ENCODE measurements at regions not wholly inside any gene's neighbourhood (a gene's known extent, or its start where the extent isn't known, plus 50 kb on each side); places are given as distances from the start of the nearest gene placed in this dataset.

DNA sequence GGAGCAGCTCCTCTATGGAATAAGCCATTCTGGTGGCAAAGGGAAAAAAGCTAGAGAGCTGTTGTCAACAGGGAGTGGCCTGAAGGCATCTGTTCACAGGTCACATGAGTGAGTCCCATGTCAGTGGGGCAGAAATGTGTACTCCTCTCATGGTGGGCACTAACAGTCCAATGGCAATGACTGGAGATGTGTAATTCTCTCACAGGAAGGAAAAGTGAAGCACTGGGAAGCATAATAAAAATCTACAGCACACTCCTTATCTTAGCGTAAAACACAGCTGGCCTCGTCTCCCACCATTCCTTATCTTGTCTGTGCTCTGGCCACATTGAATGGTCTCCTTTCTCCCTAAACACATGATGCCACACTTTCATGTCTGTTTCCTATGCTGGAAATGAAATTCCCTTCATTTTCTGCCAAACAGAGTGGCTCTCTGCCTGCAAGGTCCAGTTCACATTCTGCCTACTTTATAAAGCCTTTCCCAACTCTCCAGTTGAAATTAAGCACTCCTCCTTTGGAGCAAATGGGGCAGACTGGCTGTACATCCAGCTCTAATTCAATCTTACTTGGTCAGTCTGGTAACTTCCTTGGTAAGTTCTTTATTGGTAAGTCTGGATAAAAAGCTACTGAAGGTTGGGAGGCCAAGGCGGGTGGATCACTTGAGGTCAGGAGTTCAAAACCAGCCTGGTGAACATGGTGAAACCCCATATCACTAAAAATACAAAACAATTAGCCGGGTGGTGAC is 139.8 kb downstream of the RPL22L1 start:
- DNase-seq: no peak

- no peak for DNase-seq
Measured at GRCh38 chr3:170728181-170728580, 141.8 kb downstream of the RPL22L1 start.

- no peak for DNase-seq
Measured at GRCh38 chr3:170727754-170728153, 141.9 kb upstream of the SLC7A14 start.

DNA sequence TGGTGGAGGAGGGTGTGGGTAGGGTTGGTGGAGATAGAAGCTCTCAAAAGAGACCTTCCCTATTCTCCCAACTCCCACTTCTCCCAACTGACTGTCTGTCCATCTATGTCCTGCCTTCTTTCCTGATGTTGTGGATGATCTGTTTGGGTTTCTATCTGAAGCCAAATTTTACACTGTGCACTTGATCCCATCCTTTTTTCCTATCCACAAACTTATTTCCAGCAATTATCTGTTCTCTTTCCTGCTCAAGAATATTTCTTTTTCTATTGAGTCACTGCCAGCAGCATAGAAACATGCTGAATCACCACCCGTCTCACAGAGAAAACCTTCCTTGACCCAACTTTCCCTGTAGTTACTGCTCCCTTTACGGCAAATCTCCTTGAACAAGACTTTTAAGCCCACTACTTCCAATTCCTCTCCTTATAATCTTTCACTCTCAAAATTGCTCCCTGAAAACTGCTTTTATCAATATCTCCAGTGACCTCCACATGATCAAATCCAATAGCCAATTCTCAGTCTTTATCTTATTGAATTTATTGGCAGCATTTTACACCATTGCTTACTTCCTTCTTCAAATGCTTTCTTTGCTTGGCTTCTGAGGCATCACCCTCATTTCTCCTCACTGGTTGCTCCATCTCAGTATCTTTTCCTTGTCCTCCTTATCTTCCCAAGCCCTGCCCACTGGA is 141.2 kb upstream of the SLC7A14 start:
- no peak for DNase-seq

DNA sequence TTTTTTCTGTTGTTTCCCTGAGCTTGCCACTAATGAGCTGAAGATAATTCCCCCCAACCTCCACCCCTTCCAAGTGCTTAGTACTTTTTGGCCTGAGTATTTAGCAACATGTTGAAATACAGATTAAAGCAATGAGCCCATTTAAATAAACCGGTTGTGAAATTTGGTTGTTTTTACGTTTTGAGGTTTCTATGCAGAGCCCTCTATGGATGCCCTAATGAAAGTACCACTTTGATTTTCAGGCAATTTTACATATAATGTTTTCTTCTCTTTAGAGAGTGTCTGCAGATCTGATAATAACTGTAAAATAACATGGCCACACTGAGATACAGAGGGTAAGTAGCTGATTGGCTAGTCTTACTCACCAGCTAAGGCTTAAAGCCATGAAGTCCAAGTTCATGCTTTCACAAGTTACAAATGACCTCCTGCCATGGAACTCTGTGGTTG is 139.4 kb upstream of the SLC7A14 start:
- DNase-seq: no peak

GRCh38 chr3:170724599-170725280 is 138.9 kb upstream of the SLC7A14 start:
- DNase-seq: no peak

DNA sequence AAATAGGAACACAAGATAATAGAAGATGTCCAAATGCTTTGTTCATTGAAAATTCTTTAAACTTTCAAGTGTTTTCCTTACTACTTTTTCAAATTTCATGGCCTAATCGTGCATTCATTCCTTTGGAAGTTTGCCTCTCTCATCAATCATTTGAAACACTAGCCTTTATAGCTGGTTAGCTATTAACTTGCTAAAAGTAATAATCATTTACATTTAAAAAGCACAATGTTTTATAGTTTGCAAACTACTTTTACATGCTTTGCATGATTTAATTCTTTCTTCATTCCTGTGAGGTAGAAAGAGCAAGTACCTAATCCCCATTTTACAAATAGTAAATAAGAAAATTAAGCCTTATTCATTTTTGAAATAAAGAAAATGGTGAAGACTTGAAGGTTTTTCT is 137.4 kb upstream of the SLC7A14 start:
- DNase-seq: no peak

- no peak for DNase-seq
Measured at GRCh38 chr3:170721563-170721962, 135.7 kb upstream of the SLC7A14 start.

DNA sequence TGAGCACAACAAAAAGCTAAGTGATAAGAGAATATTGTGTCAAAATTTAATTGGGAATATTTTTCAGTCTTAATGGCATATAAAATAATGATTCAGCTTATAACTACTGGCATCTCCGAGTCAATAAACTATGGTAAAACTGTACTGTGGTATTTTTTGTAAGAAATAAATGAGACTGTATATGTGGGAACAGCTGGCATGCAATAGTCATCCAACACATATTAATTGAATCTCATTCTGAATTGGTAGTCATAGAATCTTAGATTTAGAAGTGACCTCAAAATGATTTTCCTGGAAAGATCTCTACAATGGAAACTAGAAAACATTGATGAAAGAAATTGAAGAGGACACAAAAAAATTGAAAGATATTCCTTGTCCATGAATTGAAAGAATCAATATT is 133.4 kb upstream of the SLC7A14 start:
- no peak for DNase-seq

DNA sequence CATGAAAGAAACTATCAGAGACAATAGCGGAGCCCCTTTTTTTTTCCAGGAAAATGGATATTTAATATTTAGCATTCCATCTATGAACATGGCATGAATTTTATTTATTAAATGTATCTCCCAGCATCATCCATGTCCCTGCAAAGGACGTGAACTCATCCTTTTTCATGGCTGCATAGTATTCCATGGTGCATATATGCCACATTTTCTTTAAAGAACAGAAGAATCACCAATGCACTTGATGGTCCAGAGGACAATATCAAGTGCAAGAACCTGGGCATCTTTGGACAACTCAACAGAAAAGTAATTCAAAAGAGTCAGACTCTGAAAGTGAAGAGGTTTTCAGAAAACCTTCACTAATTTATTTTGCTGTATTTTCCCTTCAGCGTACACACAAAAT is 133.0 kb upstream of the SLC7A14 start:
- DNase-seq: no peak

DNA sequence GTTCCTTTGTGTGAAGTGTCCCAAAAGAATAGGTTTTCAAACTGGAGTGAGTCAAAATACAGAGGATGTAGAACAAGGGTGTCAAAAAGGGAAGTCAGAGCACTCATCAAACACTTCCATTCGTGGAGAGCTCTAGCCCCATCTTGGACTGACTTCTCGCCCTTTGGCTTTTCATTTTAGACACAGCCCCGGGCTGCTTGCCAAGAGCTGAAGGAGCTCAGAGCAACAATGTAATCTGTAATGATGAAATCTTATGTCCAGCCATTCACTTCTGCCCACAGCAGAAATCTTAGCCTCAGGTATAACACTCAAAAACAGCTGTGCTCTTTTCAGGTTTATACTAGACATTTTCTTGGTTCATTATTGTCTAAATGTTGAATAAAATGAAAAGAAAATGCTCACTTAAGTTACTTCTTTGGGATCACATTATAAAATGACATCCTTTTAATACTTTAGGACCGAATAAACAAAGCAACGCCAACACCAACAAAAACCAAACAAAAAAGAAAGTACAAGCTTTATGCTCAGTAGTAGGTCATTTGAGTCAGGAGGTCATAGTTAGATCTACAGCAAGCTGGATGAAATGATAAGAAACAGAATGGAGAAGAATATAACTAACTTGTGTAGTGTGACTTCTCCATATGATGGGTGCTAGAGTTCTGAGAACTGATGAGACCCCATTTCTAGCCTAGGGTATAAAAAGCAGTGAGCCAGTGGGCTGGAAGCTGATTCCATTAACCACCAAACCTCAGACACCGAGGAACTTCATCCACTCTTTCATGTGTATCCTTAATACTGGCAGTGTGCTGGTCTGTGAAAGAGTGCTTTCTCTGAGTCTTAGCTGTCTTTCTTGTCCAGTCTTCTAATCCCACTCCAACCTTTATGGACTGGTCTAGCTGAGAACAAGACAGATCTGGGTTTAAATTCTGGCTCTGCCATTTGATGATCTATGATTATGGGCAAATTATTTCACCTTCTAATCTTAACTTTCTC is 131.8 kb upstream of the SLC7A14 start:
- DNase-seq: no peak

- no peak for DNase-seq
Measured at GRCh38 chr3:170716172-170716805, 130.4 kb upstream of the SLC7A14 start.

GRCh38 chr3:170714562-170715535 is 129.0 kb upstream of the SLC7A14 start:
- no peak for DNase-seq

- no peak for DNase-seq
Measured at GRCh38 chr3:170714122-170714521, 128.2 kb upstream of the SLC7A14 start.

GRCh38 chr3:170713653-170714052 is 127.8 kb upstream of the SLC7A14 start:
- DNase-seq: no peak

DNA sequence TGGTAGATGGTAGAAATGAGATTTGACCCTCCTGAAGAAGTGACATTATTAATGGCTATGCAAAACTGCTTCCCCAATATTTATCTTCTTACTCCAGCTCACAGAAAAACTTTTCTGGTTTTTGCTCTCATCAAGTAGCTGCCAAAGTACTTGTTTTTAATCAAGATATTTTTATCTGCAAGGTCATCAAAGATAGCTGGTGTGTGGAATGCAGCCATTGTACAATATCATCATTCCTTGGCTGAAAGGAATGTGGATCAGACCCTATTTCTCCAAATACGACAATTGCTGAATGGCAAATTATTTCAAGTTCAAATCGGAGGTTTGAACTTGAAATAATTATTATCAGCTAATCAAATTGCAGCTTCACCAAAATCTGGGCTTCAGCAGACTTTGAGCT is 126.9 kb upstream of the SLC7A14 start:
- no peak for DNase-seq

DNA sequence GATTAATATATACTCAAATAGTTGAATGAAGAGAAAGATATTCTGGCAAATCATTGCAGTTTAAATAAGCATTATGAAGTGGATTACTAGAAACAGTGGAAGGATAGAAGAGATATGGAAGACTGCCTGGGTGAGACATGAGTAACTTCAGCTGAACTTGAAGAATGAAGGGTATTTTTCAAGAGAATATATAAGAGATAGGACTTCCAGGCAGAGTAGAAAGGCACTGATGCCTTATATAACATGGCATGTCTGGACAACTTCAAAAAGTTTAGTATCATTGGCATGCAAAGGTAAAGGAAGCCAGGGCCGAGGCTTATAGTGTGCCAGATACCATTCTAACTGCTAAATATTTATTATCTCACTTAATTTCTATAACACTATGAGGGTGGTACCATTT is 126.5 kb upstream of the SLC7A14 start:
- DNase-seq: no peak

DNA sequence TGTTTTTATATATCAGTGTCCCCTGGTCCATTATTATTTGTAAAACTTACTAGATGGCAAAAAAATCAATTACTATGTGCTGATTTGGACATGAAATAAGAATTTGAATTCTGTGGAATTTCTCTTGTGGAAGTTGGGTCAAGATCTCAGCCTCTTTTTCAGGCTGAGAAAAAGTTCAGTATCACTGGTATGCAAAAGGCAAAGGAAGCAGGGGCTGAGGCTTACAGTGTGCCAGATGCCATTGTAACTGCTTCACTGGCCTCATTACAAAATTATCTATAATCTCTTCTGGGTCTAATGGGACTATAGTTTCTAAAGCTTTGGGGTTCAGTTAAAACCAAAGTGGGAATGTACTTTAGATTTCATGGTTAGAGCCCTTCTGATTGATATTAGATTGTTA is 125.9 kb upstream of the SLC7A14 start:
- no peak for DNase-seq

GRCh38 chr3:170709046-170709445 is 123.2 kb upstream of the SLC7A14 start:
- no peak for DNase-seq

- no peak for DNase-seq
Measured at GRCh38 chr3:170707899-170708298, 122.0 kb upstream of the SLC7A14 start.

DNA sequence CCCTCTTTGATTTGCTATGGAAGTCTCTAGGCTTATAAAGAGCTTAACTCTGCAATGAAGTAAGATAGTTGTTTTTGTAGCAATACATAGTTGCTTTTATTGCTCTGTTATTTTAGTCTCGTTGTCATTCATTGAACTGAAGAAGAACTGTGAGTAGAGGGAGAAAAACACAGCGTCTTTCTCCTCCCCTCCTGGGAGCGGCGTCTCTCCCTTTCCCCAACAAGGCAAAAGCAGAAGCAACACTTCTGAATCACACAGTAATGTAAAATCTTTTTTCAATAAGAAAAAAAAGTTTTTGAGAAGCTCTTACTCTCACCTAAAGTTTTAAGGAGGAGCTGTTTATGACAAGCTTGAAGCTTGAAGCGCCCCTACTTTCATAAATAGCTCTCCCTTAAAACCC is 119.3 kb upstream of the SLC7A14 start:
- DNase-seq: no peak

Data from right kidney (tissue), 1 donor.